Neuronal stem cell (in vitro differentiated cells): ENCODE measurements at regions not wholly inside any gene's neighbourhood (a gene's known extent, or its start where the extent isn't known, plus 50 kb on each side); places are given as distances from the start of the nearest gene placed in this dataset.

Source experiments
- DNase-seq: peaks from one replicate; pipeline ENCODE4 v3.0.0-alpha.2; 2013; ENCODE audit warnings: low spot score
- H2AFZ ChIP-seq: one replicate; pipeline ENCODE4 v1.6.1; 2013; ENCODE audit warnings: mild to moderate bottlenecking, low read length, inconsistent platforms
- H2AK5ac ChIP-seq: 2 replicates; pipeline ENCODE4 v1.6.1; 2013; ENCODE audit warnings: low read depth, mild to moderate bottlenecking, inconsistent platforms, low read length, moderate library complexity, mixed read lengths
- H2BK120ac ChIP-seq: 2 replicates; pipeline ENCODE4 v1.6.1; 2013; ENCODE audit warnings: low read depth, mild to moderate bottlenecking, inconsistent platforms, low read length, moderate library complexity, mixed read lengths
- H2BK12ac ChIP-seq: one replicate; pipeline ENCODE4 v1.6.1; 2013; ENCODE audit warnings: low read length, inconsistent platforms
- H2BK15ac ChIP-seq: 2 replicates; pipeline ENCODE4 v1.6.1; 2013; ENCODE audit warnings: mild to moderate bottlenecking, low read length, inconsistent platforms, mixed read lengths
- H2BK5ac ChIP-seq: one replicate; pipeline ENCODE4 v1.6.1; 2013; ENCODE audit warnings: inconsistent platforms, mild to moderate bottlenecking, low read length, moderate library complexity
- H3K14ac ChIP-seq: one replicate; pipeline ENCODE4 v1.6.1; 2013; ENCODE audit warnings: low read length, inconsistent platforms
- H3K18ac ChIP-seq: 2 replicates; pipeline ENCODE4 v1.6.1; 2013; ENCODE audit warnings: low read length, inconsistent platforms
- H3K23ac ChIP-seq: 2 replicates; pipeline ENCODE4 v1.6.1; 2013; ENCODE audit warnings: low read depth, mild to moderate bottlenecking, mixed read lengths, low read length, inconsistent platforms; ENCODE audit not compliant: poor library complexity
- H3K27ac ChIP-seq: replicated peaks from 3 replicates; pipeline ENCODE4 v1.5.1; 2013; ENCODE audit warnings: low read length, inconsistent platforms
- H3K27me3 ChIP-seq, 3 experiments: 2 replicates each; pipeline ENCODE4 v1.6.1; 2013; ENCODE audit warnings: low read length in 3 of 3, mild to moderate bottlenecking in 2 of 3, inconsistent platforms in 1 of 3, low read depth in 1 of 3, mixed read lengths in 1 of 3, moderate library complexity in 1 of 3; ENCODE audit not compliant: control insufficient read depth in 3 of 3, insufficient read depth in 3 of 3
- H3K36me3 ChIP-seq, 2 donors: replicated peaks in 1 of 2; 2 replicates each; pipeline ENCODE4 v1.6.1; 2013; ENCODE audit warnings: low read length in 2 of 2; ENCODE audit not compliant: control insufficient read depth in 2 of 2, insufficient read depth in 2 of 2
- H3K4ac ChIP-seq: 2 replicates; pipeline ENCODE4 v1.6.1; 2013; ENCODE audit warnings: inconsistent platforms, mild to moderate bottlenecking, low read length, moderate library complexity
- H3K4me1 ChIP-seq, 2 donors: 1 replicate in 1 of 2; 2 replicates in 1 of 2; pipeline ENCODE4 v1.6.1; 2013; ENCODE audit warnings: low read length in 2 of 2, low read depth in 1 of 2; ENCODE audit not compliant: control insufficient read depth in 2 of 2, insufficient read depth in 1 of 2
- H3K4me2 ChIP-seq: one replicate; pipeline ENCODE4 v1.6.1; 2013; ENCODE audit warnings: mild to moderate bottlenecking, low read length, inconsistent platforms; ENCODE audit not compliant: insufficient read depth, poor library complexity, severe bottlenecking
- H3K4me3 ChIP-seq, 2 donors: 2 replicates each; pipeline ENCODE4 v1.5.1; 2013; ENCODE audit warnings: low read length in 2 of 2, mild to moderate bottlenecking in 2 of 2, inconsistent platforms in 1 of 2, moderate library complexity in 1 of 2
- H3K79me1 ChIP-seq: one replicate; pipeline ENCODE4 v1.6.1; 2013; ENCODE audit warnings: low read depth, mild to moderate bottlenecking, inconsistent platforms, low read length, moderate library complexity
- H3K9ac ChIP-seq: one replicate; pipeline ENCODE4 v1.6.1; 2013; ENCODE audit warnings: mild to moderate bottlenecking, low read depth, low read length, inconsistent platforms; ENCODE audit not compliant: poor library complexity
- H3K9me3 ChIP-seq, 2 donors: replicated peaks in 1 of 2; 2 replicates each; pipeline versions ENCODE3 to v1.6.1; 2013; ENCODE audit warnings: low read length in 2 of 2, mild to moderate bottlenecking in 2 of 2, inconsistent platforms in 1 of 2, low read depth in 1 of 2, mixed read lengths in 1 of 2, moderate library complexity in 1 of 2; ENCODE audit not compliant: control insufficient read depth in 2 of 2, insufficient read depth in 1 of 2
- H4K8ac ChIP-seq: one replicate; pipeline ENCODE4 v1.6.1; 2013; ENCODE audit warnings: low read depth, mild to moderate bottlenecking, inconsistent platforms, low read length, moderate library complexity
- H4K91ac ChIP-seq: one replicate; pipeline ENCODE4 v1.6.1; 2013; ENCODE audit warnings: low read length, low read depth, mild to moderate bottlenecking, inconsistent platforms; ENCODE audit not compliant: poor library complexity
- WGBS, 2 donors: extraction: QIAGEN DNeasy Blood & Tissue Kit; methylation state at CpG; one replicate each; pipeline ENCODE4 v1.1.7; 2013; ENCODE audit warnings: missing lambda C conversion rate in 2 of 2, mixed read lengths in 1 of 2; ENCODE audit not compliant: insufficient read length in 2 of 2, insufficient replicate concordance in 1 of 2; ENCODE audit errors: extremely low coverage in 2 of 2; 5-methylcytosine and 5-hydroxymethylcytosine counted together

DNA sequence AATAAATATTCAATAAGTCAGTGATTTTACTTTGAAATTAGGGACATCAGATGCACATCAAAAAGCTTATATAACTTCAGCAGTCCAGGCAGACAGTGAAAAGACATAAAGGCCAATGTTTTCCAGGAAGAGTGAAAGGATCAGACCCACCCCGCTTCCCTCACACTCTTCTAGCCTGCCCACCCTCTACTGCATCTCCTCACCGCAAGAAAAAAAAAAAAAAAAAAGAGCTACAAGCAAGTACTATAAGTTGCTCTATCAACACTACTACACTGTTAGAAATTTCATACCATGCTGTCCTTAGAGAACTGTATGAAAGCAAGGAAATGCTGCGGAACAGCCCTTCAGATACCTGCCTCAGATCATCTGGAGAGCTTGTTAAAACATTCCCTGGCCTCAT is 240.8 kb downstream of the ZEB2 start:
- H3K27ac ChIP-seq: no peak overlapping the region
- H3K18ac ChIP-seq: no peak overlapping the region
- no peak overlapping the region for H2AK5ac ChIP-seq
- no peak overlapping the region for H3K9ac ChIP-seq
- no peak overlapping the region for H3K14ac ChIP-seq
- no peak overlapping the region for H3K4ac ChIP-seq
- no peak overlapping the region for H2BK12ac ChIP-seq
- no peak overlapping the region for H4K91ac ChIP-seq
- no peaks in the 10 kb centered on the region for H3K27me3 ChIP-seq
- H4K8ac ChIP-seq: no peak overlapping the region
- H3K23ac ChIP-seq: no peak overlapping the region
- no peak overlapping the region for H2BK120ac ChIP-seq
- WGBS, 2 donors: no CpG with 5 or more reads among the region's 3 CpGs
- DNase-seq: no peak
- H3K9me3 ChIP-seq: peaks cover 0 to 4% of the 10 kb centered on the region in 2 donors
- no peaks in the 10 kb centered on the region for H3K79me1 ChIP-seq
- no peak overlapping the region for H3K4me3 ChIP-seq
- no peak overlapping the region for H3K4me2 ChIP-seq
- peaks cover 2% of the 10 kb centered on the region in 2 donors for H3K4me1 ChIP-seq
- no peak overlapping the region for H2BK5ac ChIP-seq
- H2AFZ ChIP-seq: no peak overlapping the region
- H2BK15ac ChIP-seq: no peak overlapping the region
- no peaks in the 10 kb centered on the region for H3K36me3 ChIP-seq

DNA sequence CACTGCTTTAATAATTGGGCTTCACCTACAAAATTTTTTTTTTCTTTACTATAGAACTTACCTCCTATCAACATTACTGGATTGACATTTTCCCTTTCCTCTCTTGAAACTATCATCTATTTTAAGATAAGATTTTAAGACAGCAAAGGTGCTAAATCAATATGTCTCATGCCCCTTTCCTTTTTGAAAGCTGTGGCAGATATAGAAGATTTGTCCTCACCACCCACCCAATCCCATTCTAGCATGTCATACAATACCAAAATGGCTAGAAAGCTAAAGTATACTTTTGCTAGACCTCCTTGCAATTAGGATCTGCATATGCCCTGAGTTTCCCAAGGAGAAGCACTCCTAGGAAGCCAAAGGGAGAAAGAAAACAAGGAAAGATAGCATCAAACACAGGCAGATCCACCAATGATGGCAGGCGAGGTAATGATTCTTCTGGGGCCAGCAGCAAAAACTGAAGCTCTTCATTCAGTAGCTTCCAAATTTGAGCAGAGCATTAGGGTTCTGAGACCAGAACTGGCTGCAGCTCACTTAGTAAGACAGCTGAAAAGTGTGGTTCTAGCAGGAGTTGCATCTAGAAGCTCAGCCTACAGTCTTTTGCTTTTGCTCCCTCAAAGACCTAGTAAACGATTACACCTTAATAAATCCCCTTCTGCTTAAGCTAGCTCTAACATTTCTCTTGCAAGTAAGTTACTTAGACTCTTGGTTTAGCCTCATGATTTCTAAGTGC is 242.1 kb downstream of the ZEB2 start:
- Histone ChIP-seq H4K8ac (no peak overlapping the region), H3K9me3 (peaks cover 0 to 10% of the 10 kb centered on the region in 2 donors), H3K4me1 (peaks cover 2% of the 10 kb centered on the region in 2 donors), H2BK120ac (no peak overlapping the region), H3K23ac (no peak overlapping the region), H2BK15ac (no peak overlapping the region), H3K36me3 (no peaks in the 10 kb centered on the region), H3K4me2 (no peak overlapping the region), H2BK5ac (no peak overlapping the region), H4K91ac (no peak overlapping the region), H3K4ac (no peak overlapping the region), H3K9ac (no peak overlapping the region), H3K18ac (no peak overlapping the region), H3K4me3 (no peak overlapping the region), H2AK5ac (no peak overlapping the region), H2AFZ (no peak overlapping the region), H2BK12ac (no peak overlapping the region), H3K14ac (no peak overlapping the region), H3K79me1 (no peaks in the 10 kb centered on the region), H3K27ac (no peak overlapping the region), H3K27me3 (no peaks in the 10 kb centered on the region)
- DNase-seq: no peak
- no CpG with 5 or more reads among the region's 2 CpGs for whole genome bisulfite sequencing, 2 donors

GRCh38 chr2:144275340-144275739 is 244.6 kb downstream of the ZEB2 start:
- no peak overlapping the region for H3K23ac ChIP-seq

GRCh38 chr2:144274131-144274530 is 245.8 kb downstream of the ZEB2 start:
- WGBS, 2 donors: no CpG with 5 or more reads among the region's 2 CpGs
- no peak overlapping the region for H3K4me2 ChIP-seq
- H3K4me3 ChIP-seq: no peak overlapping the region

More at GRCh38 chr2:144275340-144275739, 244.6 kb downstream of the ZEB2 start:
- Histone ChIP-seq H3K9me3 (peaks cover 0 to 8% of the 10 kb centered on the region in 2 donors), H3K14ac (no peak overlapping the region), H2BK15ac (no peak overlapping the region), H3K27ac (no peak overlapping the region), H3K36me3 (no peaks in the 10 kb centered on the region), H3K18ac (no peak overlapping the region), H3K4me1 (peaks cover 0 to 2% of the 10 kb centered on the region in 2 donors), H3K79me1 (no peaks in the 10 kb centered on the region), H3K9ac (no peak overlapping the region), H4K91ac (no peak overlapping the region), H2BK5ac (no peak overlapping the region), H2AK5ac (no peak overlapping the region), H2BK120ac (no peak overlapping the region), H3K4me2 (no peak overlapping the region), H3K4ac (no peak overlapping the region), H4K8ac (no peak overlapping the region), H3K27me3 (no peaks in the 10 kb centered on the region), H3K4me3 (no peak overlapping the region), H2AFZ (no peak overlapping the region), H2BK12ac (no peak overlapping the region)
- no peak for DNase-seq

More at GRCh38 chr2:144274131-144274530, 245.8 kb downstream of the ZEB2 start:
- H3K4me1 ChIP-seq: no peaks in the 10 kb centered on the region
- no peak overlapping the region for H2AFZ ChIP-seq
- H3K79me1 ChIP-seq: no peaks in the 10 kb centered on the region
- H3K36me3 ChIP-seq: no peaks in the 10 kb centered on the region
- peaks cover 0 to 12% of the 10 kb centered on the region in 2 donors for H3K9me3 ChIP-seq
- no peak overlapping the region for H2BK12ac ChIP-seq
- H3K23ac ChIP-seq: no peak overlapping the region
- H3K14ac ChIP-seq: no peak overlapping the region
- no peak overlapping the region for H3K9ac ChIP-seq
- no peak overlapping the region for H2AK5ac ChIP-seq
- H4K8ac ChIP-seq: no peak overlapping the region
- no peaks in the 10 kb centered on the region for H3K27me3 ChIP-seq
- no peak overlapping the region for H3K27ac ChIP-seq
- H3K4ac ChIP-seq: no peak overlapping the region
- no peak overlapping the region for H3K18ac ChIP-seq
- H2BK15ac ChIP-seq: no peak overlapping the region
- H4K91ac ChIP-seq: no peak overlapping the region
- H2BK5ac ChIP-seq: no peak overlapping the region
- H2BK120ac ChIP-seq: no peak overlapping the region
- no peak for DNase-seq
